Brain microvascular endothelial cell (primary cell): ENCODE measurements at regions not wholly inside any gene's neighbourhood (a gene's known extent, or its start where the extent isn't known, plus 50 kb on each side); places are given as distances from the start of the nearest gene placed in this dataset.
"Not testable (repeated sequence)": the region's sequence is repeated elsewhere in the genome, so short reads cannot be mapped to it uniquely, and the experiment has no call there.

Experiments used
- DNase-seq: peaks from one replicate; pipeline ENCODE4 v3.0.0-alpha.2; 2020
- H3K27ac ChIP-seq: fragments of 250-450 bp; sonication (Bioruptor Pico); 2 replicates; pipeline ENCODE4 v1.5.1; 2020; ENCODE audit warnings: mild to moderate bottlenecking, moderate library complexity
- H3K27me3 ChIP-seq: fragments of 250-450 bp; sonication (Bioruptor Pico); replicated peaks from 2 replicates; pipeline ENCODE4 v1.5.1; 2020; ENCODE audit warnings: mild to moderate bottlenecking
- H3K36me3 ChIP-seq: fragments of 250-450 bp; sonication (Bioruptor Pico); replicated peaks from 2 replicates; pipeline ENCODE4 v1.5.1; 2020; ENCODE audit warnings: mild to moderate bottlenecking
- H3K4me3 ChIP-seq: 2 replicates; pipeline ENCODE4 v1.5.1; 2011; ENCODE audit warnings: low read depth, mild to moderate bottlenecking, control low read depth, low read length, moderate library complexity
- in situ Hi-C: cut with HindIII; loops from 2 replicates; pipeline ENCODE4 v1.10.0; 2017; ENCODE audit warnings: low sequenced_read_pairs, low pct_ligation_motif_present
- TF ChIP-seq, protein P1 (sequence below): IDR thresholded peaks from 2 replicates; pipeline ENCODE4 v1.5.1; 2011; ENCODE audit warnings: low read depth, mild to moderate bottlenecking, moderate library complexity, low read length, control low read depth, inconsistent platforms; ENCODE audit errors: missing control alignments

- no peaks in the 10 kb centered on the region for H3K27me3 ChIP-seq
- H3K36me3 ChIP-seq = no peaks in the 10 kb centered on the region
- in situ Hi-C loops = no loop called here
- TF ChIP-seq, protein P1, sequence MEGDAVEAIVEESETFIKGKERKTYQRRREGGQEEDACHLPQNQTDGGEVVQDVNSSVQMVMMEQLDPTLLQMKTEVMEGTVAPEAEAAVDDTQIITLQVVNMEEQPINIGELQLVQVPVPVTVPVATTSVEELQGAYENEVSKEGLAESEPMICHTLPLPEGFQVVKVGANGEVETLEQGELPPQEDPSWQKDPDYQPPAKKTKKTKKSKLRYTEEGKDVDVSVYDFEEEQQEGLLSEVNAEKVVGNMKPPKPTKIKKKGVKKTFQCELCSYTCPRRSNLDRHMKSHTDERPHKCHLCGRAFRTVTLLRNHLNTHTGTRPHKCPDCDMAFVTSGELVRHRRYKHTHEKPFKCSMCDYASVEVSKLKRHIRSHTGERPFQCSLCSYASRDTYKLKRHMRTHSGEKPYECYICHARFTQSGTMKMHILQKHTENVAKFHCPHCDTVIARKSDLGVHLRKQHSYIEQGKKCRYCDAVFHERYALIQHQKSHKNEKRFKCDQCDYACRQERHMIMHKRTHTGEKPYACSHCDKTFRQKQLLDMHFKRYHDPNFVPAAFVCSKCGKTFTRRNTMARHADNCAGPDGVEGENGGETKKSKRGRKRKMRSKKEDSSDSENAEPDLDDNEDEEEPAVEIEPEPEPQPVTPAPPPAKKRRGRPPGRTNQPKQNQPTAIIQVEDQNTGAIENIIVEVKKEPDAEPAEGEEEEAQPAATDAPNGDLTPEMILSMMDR = peak; percentile 79
- DNase-seq = peak; percentile 14
- no peak overlapping the region for H3K4me3 ChIP-seq
- H3K27ac ChIP-seq = no peak overlapping the region
Measured at GRCh38 chr5:102670224-102670836, 84.8 kb upstream of the PAM start.

GRCh38 chr5:102671033-102671734 lies 83.9 kb upstream of the PAM start:
- H3K27ac ChIP-seq, H3K4me3 ChIP-seq, H3K27me3 ChIP-seq, H3K36me3 ChIP-seq, in situ Hi-C loops, DNase-seq: not testable (repeated sequence)

DNA sequence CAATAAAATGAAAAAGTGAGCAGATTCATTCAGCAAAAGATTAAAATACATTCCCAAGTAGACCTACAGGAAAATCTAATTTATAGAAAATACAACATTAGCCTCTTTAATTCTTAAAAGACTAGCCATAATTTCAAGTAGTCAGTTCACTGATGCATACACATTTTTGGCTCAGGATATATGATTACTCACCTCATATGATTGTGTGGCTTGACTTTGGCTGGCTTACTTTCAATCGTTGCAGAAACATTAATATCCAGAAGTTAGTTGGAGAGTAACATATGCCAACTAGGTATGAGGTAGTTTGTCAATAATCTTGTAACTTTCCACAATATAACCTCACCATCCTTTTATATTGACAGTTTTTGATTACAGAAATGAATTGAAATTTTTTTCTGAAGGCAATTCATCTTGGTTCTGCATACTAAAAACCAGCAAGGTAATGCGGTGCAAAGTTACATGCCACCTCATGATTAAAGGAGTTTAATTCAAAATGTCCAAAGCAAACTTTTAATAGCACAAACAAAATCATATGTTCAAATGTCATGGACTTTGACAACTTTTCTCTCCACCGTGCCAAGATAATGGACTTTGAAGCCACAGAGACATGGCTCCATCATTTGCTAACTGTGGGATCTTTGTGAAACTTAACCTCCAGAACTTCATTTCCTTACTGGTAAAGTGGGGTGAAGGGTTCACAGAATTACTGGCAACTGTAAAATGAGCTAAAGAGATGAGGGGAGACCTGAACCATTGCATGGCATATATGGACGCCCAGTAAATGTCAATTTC lies 76.6 kb upstream of the PAM start:
- peak; percentile 12 for DNase-seq
- TF ChIP-seq, protein P1 = no peak

GRCh38 chr5:102681403-102681983 lies 73.6 kb upstream of the PAM start:
- in situ Hi-C loops = no loop called here
- DNase-seq = peak; percentile 73
- TF ChIP-seq, protein P1 = peak; percentile 95

More for the DNA sequence above, 76.6 kb upstream of the PAM start:
- Histone ChIP-seq H3K27ac (no peak overlapping the region), H3K36me3 (no peaks in the 10 kb centered on the region), H3K27me3 (no peaks in the 10 kb centered on the region), H3K4me3 (no peak overlapping the region)
- in situ Hi-C loops = no loop called here

DNA sequence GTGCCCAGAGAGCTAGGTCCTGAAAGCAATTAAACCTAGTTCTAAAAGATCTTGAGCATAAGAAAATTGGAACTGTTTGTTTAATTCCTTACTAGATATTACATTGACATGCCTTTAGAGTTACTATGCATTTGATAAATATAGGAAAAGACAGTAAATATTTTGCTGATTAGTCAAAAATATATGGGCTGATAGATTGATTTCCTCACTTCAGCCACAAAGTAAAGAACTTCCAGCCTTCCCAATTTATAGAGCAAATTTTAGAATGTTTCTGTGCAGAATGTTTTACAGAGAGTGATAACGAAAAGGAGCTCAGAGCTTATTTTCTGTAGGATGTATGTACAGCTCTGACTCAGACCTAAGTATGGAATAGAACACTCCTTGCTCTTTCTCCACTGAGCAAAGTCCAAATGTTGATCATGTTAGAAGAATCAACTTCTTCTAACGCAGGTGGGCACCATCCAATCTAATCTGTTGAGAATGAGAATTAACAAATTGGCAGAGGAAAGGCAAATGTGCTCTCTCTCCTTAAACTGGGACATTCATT lies 72.9 kb upstream of the PAM start:
- TF ChIP-seq, protein P1 = no peak
- H3K27me3 ChIP-seq = no peaks in the 10 kb centered on the region
- in situ Hi-C loops = no loop called here
- H3K4me3 ChIP-seq = no peak overlapping the region
- no peak for DNase-seq
- no peak overlapping the region for H3K27ac ChIP-seq
- no peaks in the 10 kb centered on the region for H3K36me3 ChIP-seq

More at GRCh38 chr5:102681403-102681983, 73.6 kb upstream of the PAM start:
- H3K36me3 ChIP-seq = no peaks in the 10 kb centered on the region
- no peak overlapping the region for H3K4me3 ChIP-seq
- no peak overlapping the region for H3K27ac ChIP-seq
- no peaks in the 10 kb centered on the region for H3K27me3 ChIP-seq

GRCh38 chr5:102688076-102688475 lies 67.0 kb upstream of the PAM start:
- H3K36me3 ChIP-seq, H3K27me3 ChIP-seq, DNase-seq, in situ Hi-C loops, H3K27ac ChIP-seq, H3K4me3 ChIP-seq: not testable (repeated sequence)

DNA sequence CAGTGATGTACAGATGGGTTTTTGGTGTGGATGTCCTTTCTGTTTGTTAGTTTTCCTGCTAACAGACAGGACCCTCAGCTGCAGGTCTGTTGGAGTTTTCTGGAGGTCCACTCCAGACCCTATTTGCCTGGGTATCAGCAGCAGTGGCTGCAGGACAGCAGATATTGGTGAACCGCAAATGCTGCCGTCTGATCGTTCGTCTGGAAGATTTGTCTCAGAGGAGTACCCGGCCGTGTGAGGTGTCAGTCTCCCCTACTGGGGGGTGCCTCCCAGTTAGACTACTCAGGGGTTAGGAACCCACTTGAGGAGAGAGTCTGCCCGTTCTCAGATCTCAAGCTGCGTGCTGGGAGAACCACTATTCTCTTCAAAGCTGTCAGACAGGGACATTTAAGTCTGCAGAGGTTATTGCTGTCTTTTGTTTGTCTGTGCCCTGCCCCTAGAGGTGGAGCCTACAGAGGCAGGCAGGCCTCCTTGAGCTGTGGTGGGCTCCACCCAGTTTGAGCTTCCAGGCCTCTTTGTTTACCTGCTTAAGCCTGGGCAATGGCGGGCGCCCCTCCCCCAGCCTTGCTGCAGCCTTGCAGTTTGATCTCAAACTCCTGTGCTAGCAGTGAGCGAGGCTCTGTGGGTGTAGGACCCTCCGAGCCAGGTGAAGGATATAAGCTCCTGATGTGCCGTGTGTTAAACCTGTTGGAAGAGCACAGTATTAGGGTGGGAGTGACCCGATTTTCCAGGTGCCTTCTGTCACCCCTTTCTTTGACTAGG lies 66.3 kb upstream of the PAM start:
- in situ Hi-C loops = not testable (repeated sequence)

More for the DNA sequence above, 66.3 kb upstream of the PAM start:
- DNase-seq, H3K36me3 ChIP-seq, H3K27me3 ChIP-seq, H3K4me3 ChIP-seq, H3K27ac ChIP-seq: not testable (repeated sequence)
